Islet precursor cell (in vitro differentiated cells): ENCODE measurements at regions not wholly inside any gene's neighbourhood (a gene's known extent, or its start where the extent isn't known, plus 50 kb on each side); places are given as distances from the start of the nearest gene placed in this dataset.
A peak's percentile ranks its signal among the peaks of the same experiment; 100 is the strongest.

Source experiments
- DNase-seq: peaks from one replicate; pipeline ENCODE4 v3.0.0-alpha.2; 2018

GRCh38 chr4:55175779-55176231, 50.4 kb upstream of the KDR start:
- DNase-seq, result no peak

GRCh38 chr4:55176497-55176896, 51.1 kb upstream of the KDR start:
- no peak for DNase-seq

GRCh38 chr4:55177461-55177860, 52.1 kb upstream of the KDR start:
- DNase-seq, result no peak

GRCh38 chr4:55178226-55179005, 53.0 kb upstream of the KDR start:
- DNase-seq, result no peak

GRCh38 chr4:55181010-55182005, 55.9 kb upstream of the KDR start:
- no peak for DNase-seq

- DNase-seq, result peak; percentile 97
These were observed 58.7 kb upstream of the KDR start for GRCh38 chr4:55183926-55184599.

- no peak for DNase-seq
These were observed 59.5 kb upstream of the KDR start for GRCh38 chr4:55184600-55185523.

- DNase-seq, result no peak
These were observed 60.7 kb upstream of the KDR start for GRCh38 chr4:55186123-55186522.

GRCh38 chr4:55186700-55187099, 61.3 kb upstream of the KDR start:
- DNase-seq, result no peak

- peak; percentile 62 for DNase-seq
These were observed 88.8 kb upstream of the KDR start for GRCh38 chr4:55214172-55214571.

- no peak for DNase-seq
These were observed 89.7 kb upstream of the KDR start for GRCh38 chr4:55215087-55215486.

- DNase-seq, result no peak
These were observed 91.7 kb upstream of the KDR start for GRCh38 chr4:55216863-55217635.

- DNase-seq, result no peak
These were observed 92.6 kb upstream of the KDR start for GRCh38 chr4:55218041-55218440.

- no peak for DNase-seq
These were observed 108.2 kb upstream of the SRD5A3 start for GRCh38 chr4:55237839-55238238.

GRCh38 chr4:55238407-55238806, 107.6 kb upstream of the SRD5A3 start:
- DNase-seq, result no peak

- no peak for DNase-seq
These were observed 104.6 kb upstream of the SRD5A3 start for GRCh38 chr4:55241461-55241860.

- DNase-seq, result no peak
These were observed 103.5 kb upstream of the SRD5A3 start for GRCh38 chr4:55242506-55242905.

GRCh38 chr4:55247521-55247920, 98.5 kb upstream of the SRD5A3 start:
- no peak for DNase-seq

GRCh38 chr4:55248756-55249155, 97.3 kb upstream of the SRD5A3 start:
- DNase-seq, result no peak

- no peak for DNase-seq
These were observed 96.6 kb upstream of the SRD5A3 start for GRCh38 chr4:55249476-55249875.

GRCh38 chr4:55251342-55251741, 94.7 kb upstream of the SRD5A3 start:
- no peak for DNase-seq
